ENCODE measurements at regions not wholly inside any gene's neighbourhood (a gene's known extent, or its start where the extent isn't known, plus 50 kb on each side); places are given as distances from the start of the nearest gene placed in this dataset.

- TF ChIP-seq, protein P1, sequence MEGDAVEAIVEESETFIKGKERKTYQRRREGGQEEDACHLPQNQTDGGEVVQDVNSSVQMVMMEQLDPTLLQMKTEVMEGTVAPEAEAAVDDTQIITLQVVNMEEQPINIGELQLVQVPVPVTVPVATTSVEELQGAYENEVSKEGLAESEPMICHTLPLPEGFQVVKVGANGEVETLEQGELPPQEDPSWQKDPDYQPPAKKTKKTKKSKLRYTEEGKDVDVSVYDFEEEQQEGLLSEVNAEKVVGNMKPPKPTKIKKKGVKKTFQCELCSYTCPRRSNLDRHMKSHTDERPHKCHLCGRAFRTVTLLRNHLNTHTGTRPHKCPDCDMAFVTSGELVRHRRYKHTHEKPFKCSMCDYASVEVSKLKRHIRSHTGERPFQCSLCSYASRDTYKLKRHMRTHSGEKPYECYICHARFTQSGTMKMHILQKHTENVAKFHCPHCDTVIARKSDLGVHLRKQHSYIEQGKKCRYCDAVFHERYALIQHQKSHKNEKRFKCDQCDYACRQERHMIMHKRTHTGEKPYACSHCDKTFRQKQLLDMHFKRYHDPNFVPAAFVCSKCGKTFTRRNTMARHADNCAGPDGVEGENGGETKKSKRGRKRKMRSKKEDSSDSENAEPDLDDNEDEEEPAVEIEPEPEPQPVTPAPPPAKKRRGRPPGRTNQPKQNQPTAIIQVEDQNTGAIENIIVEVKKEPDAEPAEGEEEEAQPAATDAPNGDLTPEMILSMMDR (IDR thresholded peaks at IDR 0.05), result no peak
- TF ChIP-seq POLR2A (IDR thresholded peaks at IDR 0.05), result no peak
Measured at GRCh38 chr2:147491506-147491905, 353.3 kb upstream of the ACVR2A start.
